Mucosa of stomach (tissue), 1 donor: ENCODE measurements at regions not wholly inside any gene's neighbourhood (a gene's known extent, or its start where the extent isn't known, plus 50 kb on each side); places are given as distances from the start of the nearest gene placed in this dataset.
"Not testable (repeated sequence)": the region's sequence is repeated elsewhere in the genome, so short reads cannot be mapped to it uniquely, and the experiment has no call there.

Experiments used
- H3K27me3 ChIP-seq: one replicate; pipeline ENCODE4 v1.7.0; 2013; ENCODE audit warnings: mild to moderate bottlenecking, low read length; ENCODE audit not compliant: control insufficient read depth, insufficient read depth
- H3K36me3 ChIP-seq: one replicate; pipeline ENCODE4 v1.7.0; 2013; ENCODE audit warnings: low read length; ENCODE audit not compliant: control insufficient read depth, insufficient read depth
- H3K4me1 ChIP-seq: one replicate; pipeline ENCODE4 v1.7.0; 2013; ENCODE audit warnings: mild to moderate bottlenecking, low read length; ENCODE audit not compliant: control insufficient read depth, insufficient read depth
- H3K4me3 ChIP-seq: one replicate; pipeline ENCODE4 v1.7.0; 2013; ENCODE audit warnings: low read length
- H3K9ac ChIP-seq: one replicate; pipeline ENCODE4 v1.7.0; 2013; ENCODE audit warnings: mild to moderate bottlenecking, low read length, moderate library complexity
- H3K9me3 ChIP-seq: one replicate; pipeline ENCODE4 v1.7.0; 2013; ENCODE audit warnings: mild to moderate bottlenecking, low read length, moderate library complexity; ENCODE audit not compliant: control insufficient read depth
- donor health status: Pancreatic carcinoma.

GRCh38 chr2:144801325-144801724 is 281.4 kb upstream of the ZEB2 start:
- H3K9me3 ChIP-seq = no peaks in the 10 kb centered on the region
- no peak overlapping the region for H3K9ac ChIP-seq
- no peaks in the 10 kb centered on the region for H3K27me3 ChIP-seq
- H3K4me1 ChIP-seq = no peaks in the 10 kb centered on the region
- no peaks in the 10 kb centered on the region for H3K36me3 ChIP-seq
- no peak overlapping the region for H3K4me3 ChIP-seq

GRCh38 chr2:144798989-144799388 is 279.1 kb upstream of the ZEB2 start:
- no peaks in the 10 kb centered on the region for H3K36me3 ChIP-seq
- H3K9me3 ChIP-seq = no peaks in the 10 kb centered on the region
- H3K27me3 ChIP-seq = no peaks in the 10 kb centered on the region
- H3K4me3 ChIP-seq = no peak overlapping the region
- no peaks in the 10 kb centered on the region for H3K4me1 ChIP-seq
- no peak overlapping the region for H3K9ac ChIP-seq

- H3K36me3 ChIP-seq = no peaks in the 10 kb centered on the region
- H3K27me3 ChIP-seq = no peaks in the 10 kb centered on the region
- H3K4me3 ChIP-seq = no peak overlapping the region
Observed at GRCh38 chr2:144798034-144798433, 278.1 kb upstream of the ZEB2 start.

GRCh38 chr2:144796936-144797335 is 277.0 kb upstream of the ZEB2 start:
- Histone ChIP-seq H3K4me3 (no peak overlapping the region), H3K9me3 (no peaks in the 10 kb centered on the region), H3K4me1 (no peaks in the 10 kb centered on the region)

More at GRCh38 chr2:144798034-144798433, 278.1 kb upstream of the ZEB2 start:
- no peak overlapping the region for H3K9ac ChIP-seq
- no peaks in the 10 kb centered on the region for H3K9me3 ChIP-seq
- no peaks in the 10 kb centered on the region for H3K4me1 ChIP-seq

GRCh38 chr2:144796164-144796563 is 276.2 kb upstream of the ZEB2 start:
- Histone ChIP-seq H3K36me3 (no peaks in the 10 kb centered on the region), H3K4me3 (no peak overlapping the region), H3K4me1 (no peaks in the 10 kb centered on the region), H3K9me3 (no peaks in the 10 kb centered on the region), H3K9ac (no peak overlapping the region), H3K27me3 (no peaks in the 10 kb centered on the region)

More at GRCh38 chr2:144796936-144797335, 277.0 kb upstream of the ZEB2 start:
- no peaks in the 10 kb centered on the region for H3K27me3 ChIP-seq
- no peaks in the 10 kb centered on the region for H3K36me3 ChIP-seq
- no peak overlapping the region for H3K9ac ChIP-seq

GRCh38 chr2:144785253-144785652 is 265.3 kb upstream of the ZEB2 start:
- H3K9ac ChIP-seq = no peak overlapping the region

GRCh38 chr2:144780983-144781382 is 261.1 kb upstream of the ZEB2 start:
- Histone ChIP-seq H3K9ac (no peak overlapping the region), H3K9me3 (no peaks in the 10 kb centered on the region), H3K4me1 (no peaks in the 10 kb centered on the region), H3K27me3 (no peaks in the 10 kb centered on the region), H3K4me3 (no peak overlapping the region), H3K36me3 (no peaks in the 10 kb centered on the region)

More at GRCh38 chr2:144785253-144785652, 265.3 kb upstream of the ZEB2 start:
- H3K9me3 ChIP-seq = no peaks in the 10 kb centered on the region
- H3K4me3 ChIP-seq = no peak overlapping the region
- H3K27me3 ChIP-seq = no peaks in the 10 kb centered on the region
- no peaks in the 10 kb centered on the region for H3K4me1 ChIP-seq
- H3K36me3 ChIP-seq = no peaks in the 10 kb centered on the region

GRCh38 chr2:144776766-144777165 is 256.8 kb upstream of the ZEB2 start:
- Histone ChIP-seq H3K9ac (no peak overlapping the region), H3K9me3 (no peaks in the 10 kb centered on the region), H3K4me1 (no peaks in the 10 kb centered on the region), H3K27me3 (no peaks in the 10 kb centered on the region), H3K36me3 (no peaks in the 10 kb centered on the region), H3K4me3 (no peak overlapping the region)

- no peaks in the 10 kb centered on the region for H3K36me3 ChIP-seq
- no peaks in the 10 kb centered on the region for H3K4me1 ChIP-seq
- no peak overlapping the region for H3K4me3 ChIP-seq
- no peaks in the 10 kb centered on the region for H3K27me3 ChIP-seq
- no peaks in the 10 kb centered on the region for H3K9me3 ChIP-seq
- H3K9ac ChIP-seq = no peak overlapping the region
Observed at GRCh38 chr2:144774809-144775208, 254.9 kb upstream of the ZEB2 start.

- Histone ChIP-seq H3K4me3 (no peak overlapping the region), H3K36me3 (no peaks in the 10 kb centered on the region), H3K9ac (no peak overlapping the region), H3K4me1 (no peaks in the 10 kb centered on the region), H3K9me3 (no peaks in the 10 kb centered on the region), H3K27me3 (no peaks in the 10 kb centered on the region)
Observed at GRCh38 chr2:144771348-144771747, 251.4 kb upstream of the ZEB2 start.

GRCh38 chr2:144770616-144771230 is 250.8 kb upstream of the ZEB2 start:
- H3K36me3 ChIP-seq = no peaks in the 10 kb centered on the region
- H3K4me3 ChIP-seq = no peak overlapping the region
- H3K4me1 ChIP-seq = no peaks in the 10 kb centered on the region
- H3K27me3 ChIP-seq = no peaks in the 10 kb centered on the region
- H3K9me3 ChIP-seq = no peaks in the 10 kb centered on the region
- no peak overlapping the region for H3K9ac ChIP-seq

GRCh38 chr2:144760939-144761338 is 241.0 kb upstream of the ZEB2 start:
- not testable (repeated sequence) for H3K9me3 ChIP-seq, H3K4me3 ChIP-seq, H3K36me3 ChIP-seq, H3K4me1 ChIP-seq, H3K27me3 ChIP-seq, H3K9ac ChIP-seq

- H3K4me3 ChIP-seq = no peak overlapping the region
- H3K27me3 ChIP-seq = no peaks in the 10 kb centered on the region
- H3K9ac ChIP-seq = no peak overlapping the region
- H3K36me3 ChIP-seq = no peaks in the 10 kb centered on the region
- H3K9me3 ChIP-seq = no peaks in the 10 kb centered on the region
- H3K4me1 ChIP-seq = no peaks in the 10 kb centered on the region
Observed at GRCh38 chr2:144759746-144760145, 239.8 kb upstream of the ZEB2 start.
